Chondrocyte (in vitro differentiated cells): ENCODE measurements at regions not wholly inside any gene's neighbourhood (a gene's known extent, or its start where the extent isn't known, plus 50 kb on each side); places are given as distances from the start of the nearest gene placed in this dataset.
"Not testable (repeated sequence)": the region's sequence is repeated elsewhere in the genome, so short reads cannot be mapped to it uniquely, and the experiment has no call there.

ENCODE experiments used
- DNase-seq: peaks from one replicate; pipeline ENCODE4 v3.0.0; 2021; ENCODE audit warnings: mixed read lengths, low spot score
- H3K27ac Mint-ChIP-seq: one replicate; pipeline ENCODE4 v1.8.0; 2021; ENCODE audit warnings: mild to moderate bottlenecking, moderate library complexity, mixed read lengths; ENCODE audit not compliant: unreplicated experiment
- H3K27me3 Mint-ChIP-seq: 2 replicates; pipeline ENCODE4 v1.8.0; 2021; ENCODE audit warnings: low read depth, mixed read lengths
- H3K36me3 Mint-ChIP-seq: 2 replicates; pipeline ENCODE4 v1.8.0; 2021; ENCODE audit warnings: low read depth, mixed read lengths
- H3K4me1 Mint-ChIP-seq: 2 replicates; pipeline ENCODE4 v1.8.0; 2021; ENCODE audit warnings: low read depth, mild to moderate bottlenecking, mixed read lengths
- H3K4me3 Mint-ChIP-seq: one replicate; pipeline ENCODE4 v1.8.0; 2021; ENCODE audit warnings: mild to moderate bottlenecking, moderate library complexity, mixed read lengths; ENCODE audit not compliant: unreplicated experiment
- H3K9me3 Mint-ChIP-seq: 2 replicates; pipeline ENCODE4 v1.8.0; 2021; ENCODE audit warnings: low read depth, mixed read lengths
- TF ChIP-seq, protein P1 (sequence below): fragments of 200-600 bp; sonication (generic); IDR thresholded peaks from 2 replicates; pipeline ENCODE4 v1.5.0; 2021; ENCODE audit warnings: antibody characterized with exemption, mild to moderate bottlenecking, moderate library complexity

DNA sequence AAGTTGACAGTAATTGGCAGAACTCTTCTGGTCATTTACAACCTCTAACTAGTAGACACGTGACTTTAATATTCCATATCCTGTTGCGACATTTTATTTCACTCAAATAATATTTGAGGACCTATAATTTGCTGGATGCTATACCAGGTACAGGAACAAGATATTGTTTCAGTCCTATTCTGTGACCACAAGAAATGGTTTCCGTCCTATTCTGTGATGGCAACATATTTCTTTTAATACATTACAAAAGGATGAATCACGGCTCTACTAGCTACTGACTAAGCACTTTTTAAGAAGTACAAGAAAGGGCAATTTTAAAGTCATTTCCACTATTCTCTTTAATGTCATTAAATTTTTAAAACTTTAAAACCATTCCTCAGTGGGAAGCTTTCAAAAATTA is 400.2 kb downstream of the CNTN3 start:
- H3K36me3 Mint-ChIP-seq: no peaks in the 10 kb centered on the region
- no peak overlapping the region for H3K27ac Mint-ChIP-seq
- TF ChIP-seq, protein P1, sequence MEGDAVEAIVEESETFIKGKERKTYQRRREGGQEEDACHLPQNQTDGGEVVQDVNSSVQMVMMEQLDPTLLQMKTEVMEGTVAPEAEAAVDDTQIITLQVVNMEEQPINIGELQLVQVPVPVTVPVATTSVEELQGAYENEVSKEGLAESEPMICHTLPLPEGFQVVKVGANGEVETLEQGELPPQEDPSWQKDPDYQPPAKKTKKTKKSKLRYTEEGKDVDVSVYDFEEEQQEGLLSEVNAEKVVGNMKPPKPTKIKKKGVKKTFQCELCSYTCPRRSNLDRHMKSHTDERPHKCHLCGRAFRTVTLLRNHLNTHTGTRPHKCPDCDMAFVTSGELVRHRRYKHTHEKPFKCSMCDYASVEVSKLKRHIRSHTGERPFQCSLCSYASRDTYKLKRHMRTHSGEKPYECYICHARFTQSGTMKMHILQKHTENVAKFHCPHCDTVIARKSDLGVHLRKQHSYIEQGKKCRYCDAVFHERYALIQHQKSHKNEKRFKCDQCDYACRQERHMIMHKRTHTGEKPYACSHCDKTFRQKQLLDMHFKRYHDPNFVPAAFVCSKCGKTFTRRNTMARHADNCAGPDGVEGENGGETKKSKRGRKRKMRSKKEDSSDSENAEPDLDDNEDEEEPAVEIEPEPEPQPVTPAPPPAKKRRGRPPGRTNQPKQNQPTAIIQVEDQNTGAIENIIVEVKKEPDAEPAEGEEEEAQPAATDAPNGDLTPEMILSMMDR: no peak
- no peaks in the 10 kb centered on the region for H3K4me1 Mint-ChIP-seq
- H3K27me3 Mint-ChIP-seq: no peaks in the 10 kb centered on the region
- H3K4me3 Mint-ChIP-seq: no peak overlapping the region
- DNase-seq: no peak
- peaks cover 2% of the 10 kb centered on the region for H3K9me3 Mint-ChIP-seq

DNA sequence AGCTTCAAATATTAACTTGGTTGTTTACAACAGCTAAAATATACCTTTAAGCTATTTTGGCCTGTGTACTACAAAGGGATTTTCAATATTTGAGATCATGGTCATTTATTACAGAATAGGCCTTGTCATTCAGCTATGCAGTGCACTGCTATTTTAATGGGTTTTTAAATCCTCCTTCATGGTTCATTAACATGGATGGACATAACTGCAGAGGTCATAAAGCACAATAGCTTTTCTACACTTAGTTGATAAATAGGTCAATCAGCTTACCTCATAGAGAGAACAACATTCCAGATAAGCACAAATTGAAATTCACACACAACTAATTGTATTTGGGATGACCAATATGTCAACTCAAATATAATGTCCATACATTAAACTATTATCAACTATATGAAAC is 403.7 kb downstream of the CNTN3 start:
- TF ChIP-seq, protein P1: no peak
- no peaks in the 10 kb centered on the region for H3K36me3 Mint-ChIP-seq
- peaks cover 6% of the 10 kb centered on the region for H3K4me1 Mint-ChIP-seq
- no peak for DNase-seq
- no peaks in the 10 kb centered on the region for H3K27me3 Mint-ChIP-seq
- no peak overlapping the region for H3K27ac Mint-ChIP-seq
- H3K9me3 Mint-ChIP-seq: peaks cover 2% of the 10 kb centered on the region
- no peak overlapping the region for H3K4me3 Mint-ChIP-seq

DNA sequence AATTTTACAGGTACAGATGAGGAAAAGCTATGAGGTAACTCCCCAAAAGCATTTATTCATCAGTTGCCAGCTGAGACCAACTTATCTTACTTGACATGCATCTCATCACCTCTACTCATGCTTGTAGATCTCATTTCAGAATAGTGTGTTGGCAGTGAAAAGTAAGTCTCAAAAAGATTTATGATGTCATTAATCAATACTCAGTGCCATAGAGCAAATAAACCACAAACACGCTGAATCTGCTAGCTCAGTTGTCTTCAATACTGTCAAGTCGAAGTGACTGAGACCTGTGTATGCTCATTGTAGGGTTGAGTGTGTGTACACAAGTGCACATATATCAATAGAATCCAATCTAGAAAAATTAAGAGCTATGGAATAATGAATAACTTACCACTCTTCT is 413.5 kb downstream of the CNTN3 start:
- DNase-seq: no peak
- H3K27ac Mint-ChIP-seq: no peak overlapping the region
- no peaks in the 10 kb centered on the region for H3K27me3 Mint-ChIP-seq
- TF ChIP-seq, protein P1: no peak
- peaks cover 9% of the 10 kb centered on the region for H3K9me3 Mint-ChIP-seq
- no peaks in the 10 kb centered on the region for H3K4me1 Mint-ChIP-seq
- no peaks in the 10 kb centered on the region for H3K36me3 Mint-ChIP-seq
- no peak overlapping the region for H3K4me3 Mint-ChIP-seq

DNA sequence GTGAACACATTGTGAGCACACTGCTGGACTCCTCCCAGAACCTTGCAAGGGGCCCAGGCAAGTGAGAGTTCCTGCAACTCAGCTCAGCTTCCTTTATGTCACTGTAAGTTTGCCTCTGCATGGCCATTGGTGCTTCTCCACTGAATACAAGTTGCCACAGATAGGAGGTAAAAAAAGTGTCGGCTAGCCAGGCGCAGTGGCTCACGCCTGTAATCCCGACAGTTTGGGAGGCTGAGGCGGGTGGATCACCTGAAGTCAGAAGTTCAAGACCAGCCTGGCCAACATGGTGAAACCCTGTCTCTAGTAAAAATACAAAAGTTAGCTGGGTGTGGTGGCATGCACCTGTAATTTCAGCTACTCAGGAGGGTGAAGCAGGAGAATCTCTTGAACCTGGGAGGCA is 435.8 kb downstream of the CNTN3 start:
- H3K27ac Mint-ChIP-seq, H3K4me1 Mint-ChIP-seq, H3K36me3 Mint-ChIP-seq, DNase-seq, H3K9me3 Mint-ChIP-seq, H3K4me3 Mint-ChIP-seq, H3K27me3 Mint-ChIP-seq: not testable (repeated sequence)

DNA sequence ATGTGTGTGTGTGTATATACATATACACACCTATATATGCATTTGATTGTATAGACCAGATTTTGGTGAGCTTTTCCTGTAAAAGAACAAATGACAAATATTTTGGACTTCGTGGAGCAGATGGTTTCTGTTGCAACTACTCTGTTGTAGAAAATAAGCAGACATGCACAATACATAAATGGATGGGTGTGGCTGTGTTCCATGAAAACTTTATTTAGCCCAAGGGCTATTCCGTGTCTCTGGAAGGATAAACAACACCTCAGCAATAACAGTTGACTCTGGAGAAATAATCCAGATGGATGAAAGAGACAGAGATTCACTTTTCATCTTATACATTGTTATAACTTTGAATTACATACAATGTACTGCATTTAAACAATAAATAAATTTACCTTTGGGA is 441.4 kb downstream of the CNTN3 start:
- Mint-ChIP-seq H3K4me1 (no peaks in the 10 kb centered on the region), H3K27ac (no peak overlapping the region), H3K27me3 (peaks cover 3% of the 10 kb centered on the region), H3K4me3 (no peak overlapping the region), H3K36me3 (no peaks in the 10 kb centered on the region), H3K9me3 (peaks cover 2% of the 10 kb centered on the region)
- TF ChIP-seq, protein P1: no peak
- no peak for DNase-seq

DNA sequence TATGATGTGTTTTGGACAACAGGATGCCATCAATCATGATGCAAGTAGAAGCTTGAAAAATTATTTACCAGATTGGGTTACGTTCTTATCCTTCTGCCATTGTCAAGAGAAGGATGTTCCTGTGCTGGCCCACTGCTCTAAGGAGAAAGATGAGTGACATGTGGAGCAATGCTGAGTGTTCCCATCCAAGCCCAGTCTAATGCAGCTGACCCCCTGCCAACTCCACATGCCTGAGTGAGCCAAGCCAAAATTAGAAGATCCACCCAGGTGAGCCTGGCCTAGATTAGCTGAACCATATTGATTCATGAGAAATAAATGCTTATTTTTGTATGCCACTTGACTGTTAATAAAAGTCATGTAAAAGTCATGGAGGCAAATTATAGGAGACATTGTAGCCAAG is 446.5 kb downstream of the CNTN3 start:
- Mint-ChIP-seq H3K36me3 (no peaks in the 10 kb centered on the region), H3K27me3 (no peaks in the 10 kb centered on the region), H3K4me1 (no peaks in the 10 kb centered on the region), H3K9me3 (peaks cover 5% of the 10 kb centered on the region), H3K27ac (no peak overlapping the region), H3K4me3 (no peak overlapping the region)
- DNase-seq: no peak
- TF ChIP-seq, protein P1: no peak
